ENCODE measurements at regions not wholly inside any gene's neighbourhood (a gene's known extent, or its start where the extent isn't known, plus 50 kb on each side); places are given as distances from the start of the nearest gene placed in this dataset.

GRCh38 chr6:40973304-40973703, 65.7 kb downstream of the UNC5CL start:
- no peak for DNase-seq (ENCODE audit: low spot score)

- DNase-seq (ENCODE audit: low spot score) = no peak
Observed at GRCh38 chr6:40972814-40973213, 66.2 kb downstream of the UNC5CL start.

GRCh38 chr6:40972190-40972589, 66.8 kb downstream of the UNC5CL start:
- DNase-seq (ENCODE audit: low spot score) = no peak

- no peak for DNase-seq (ENCODE audit: low spot score)
Observed at GRCh38 chr6:40968620-40969164, 70.3 kb downstream of the UNC5CL start.

DNA sequence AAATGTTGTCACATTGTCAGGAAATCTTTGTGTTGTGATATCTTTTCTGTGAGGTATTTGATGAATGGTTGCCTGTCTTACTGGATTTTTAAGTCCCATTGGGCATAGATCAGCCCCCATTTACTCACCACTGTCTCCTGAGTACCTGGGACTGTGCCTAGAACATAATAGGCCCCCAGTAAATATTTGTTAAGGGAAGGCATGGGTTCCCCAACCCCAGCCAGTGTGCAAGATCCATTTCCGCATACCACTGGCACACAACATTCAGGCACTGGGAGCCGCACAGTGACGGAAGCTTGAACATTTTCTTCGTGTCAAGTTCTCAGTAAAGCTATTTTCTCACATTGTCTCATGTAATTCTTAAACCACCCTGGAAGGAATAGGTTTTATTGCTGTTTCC, 72.2 kb downstream of the UNC5CL start:
- DNase-seq (ENCODE audit: low spot score) = no peak

- DNase-seq (ENCODE audit: low spot score) = no peak
Observed at GRCh38 chr6:40965046-40965445, 74.0 kb downstream of the UNC5CL start.

GRCh38 chr6:40963019-40963418, 76.0 kb downstream of the UNC5CL start:
- no peak for DNase-seq (ENCODE audit: low spot score)

- peak; percentile 42 for DNase-seq (ENCODE audit: low spot score)
Observed at GRCh38 chr6:40962241-40962640, 76.8 kb downstream of the UNC5CL start.

GRCh38 chr6:40961831-40962230, 77.2 kb downstream of the UNC5CL start:
- no peak for DNase-seq (ENCODE audit: low spot score)

DNA sequence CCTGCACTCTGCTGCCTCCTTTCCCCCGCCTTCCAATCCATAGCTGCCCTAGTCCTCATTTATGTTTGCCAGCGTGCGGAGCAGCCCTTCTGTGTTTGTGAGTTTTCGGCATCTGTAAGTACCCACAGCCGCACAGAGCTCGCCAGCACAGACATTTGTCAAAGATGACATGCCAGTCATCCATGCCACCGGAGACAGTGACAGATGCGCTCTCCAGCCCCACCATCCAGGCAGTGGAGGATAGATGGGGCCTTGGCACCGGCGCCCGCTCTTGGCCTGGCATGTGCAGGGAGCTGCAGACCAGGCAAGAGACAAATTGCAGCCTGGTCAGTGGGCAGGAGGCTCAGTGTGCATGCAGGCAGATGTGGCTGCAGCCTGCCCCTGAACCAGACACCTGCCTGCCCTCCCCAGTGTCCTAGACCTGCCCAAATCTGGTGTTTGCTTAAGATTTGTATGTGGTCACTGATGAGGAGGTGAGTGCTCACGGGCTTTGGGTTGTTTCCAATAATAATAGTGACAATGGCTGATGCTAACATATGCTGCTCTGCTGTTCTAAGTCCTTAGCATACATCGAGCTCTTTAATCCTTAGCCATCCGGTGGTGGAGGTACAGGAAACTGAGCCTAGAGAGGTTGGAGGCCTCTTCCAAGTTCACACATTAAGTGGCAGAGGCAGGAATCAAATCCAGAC, 78.1 kb downstream of the UNC5CL start:
- no peak for DNase-seq (ENCODE audit: low spot score)

DNA sequence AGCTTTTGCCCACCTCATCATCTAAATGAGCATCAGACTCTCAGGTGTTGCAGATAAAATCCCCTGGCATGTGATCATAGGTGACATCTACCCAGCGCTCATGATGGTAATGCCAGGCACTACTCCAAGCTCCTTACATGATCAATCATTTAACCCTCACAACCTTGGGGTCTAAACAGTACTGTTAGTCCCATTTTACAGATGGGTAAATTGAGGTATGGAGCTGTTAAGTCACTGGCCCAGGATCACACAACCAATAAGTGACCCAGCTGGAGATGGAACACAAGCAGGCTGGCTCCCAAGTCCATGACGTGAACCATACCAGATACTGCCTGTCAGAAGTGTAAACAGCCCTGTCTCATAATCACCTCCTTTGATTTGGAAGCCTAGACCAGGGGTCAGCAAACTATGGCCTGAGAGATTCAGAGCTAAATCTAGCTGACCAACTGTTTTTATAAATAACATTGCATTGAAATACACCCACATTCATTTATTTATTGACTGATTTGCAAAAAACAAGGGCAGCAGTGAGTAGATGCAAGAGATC, 79.2 kb downstream of the UNC5CL start:
- DNase-seq (ENCODE audit: low spot score) = no peak

- no peak for DNase-seq (ENCODE audit: low spot score)
Observed at GRCh38 chr6:40958738-40959137, 80.3 kb downstream of the UNC5CL start.

GRCh38 chr6:40957616-40958492, 81.2 kb downstream of the UNC5CL start:
- DNase-seq (ENCODE audit: low spot score) = no peak

GRCh38 chr6:40956936-40957335, 82.1 kb downstream of the UNC5CL start:
- no peak for DNase-seq (ENCODE audit: low spot score)

DNA sequence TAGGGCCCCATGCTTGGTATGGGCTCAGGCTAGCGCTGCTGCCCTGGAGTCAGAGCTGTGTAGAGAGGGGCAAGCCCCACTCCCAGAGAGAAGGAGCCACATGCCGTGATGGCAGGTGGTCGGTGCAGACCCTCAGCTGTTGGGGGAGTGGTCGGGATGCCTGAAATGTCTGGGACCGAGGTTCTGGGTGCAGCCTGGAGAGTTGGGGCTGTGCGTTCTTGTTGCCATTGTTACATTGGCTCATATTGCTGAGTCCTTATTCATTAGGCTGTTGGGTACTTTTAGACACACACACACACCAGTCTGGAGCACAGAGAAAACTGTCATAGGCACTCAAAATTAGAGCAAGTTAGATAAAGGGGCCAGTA, 83.9 kb downstream of the UNC5CL start:
- DNase-seq (ENCODE audit: low spot score) = no peak

DNA sequence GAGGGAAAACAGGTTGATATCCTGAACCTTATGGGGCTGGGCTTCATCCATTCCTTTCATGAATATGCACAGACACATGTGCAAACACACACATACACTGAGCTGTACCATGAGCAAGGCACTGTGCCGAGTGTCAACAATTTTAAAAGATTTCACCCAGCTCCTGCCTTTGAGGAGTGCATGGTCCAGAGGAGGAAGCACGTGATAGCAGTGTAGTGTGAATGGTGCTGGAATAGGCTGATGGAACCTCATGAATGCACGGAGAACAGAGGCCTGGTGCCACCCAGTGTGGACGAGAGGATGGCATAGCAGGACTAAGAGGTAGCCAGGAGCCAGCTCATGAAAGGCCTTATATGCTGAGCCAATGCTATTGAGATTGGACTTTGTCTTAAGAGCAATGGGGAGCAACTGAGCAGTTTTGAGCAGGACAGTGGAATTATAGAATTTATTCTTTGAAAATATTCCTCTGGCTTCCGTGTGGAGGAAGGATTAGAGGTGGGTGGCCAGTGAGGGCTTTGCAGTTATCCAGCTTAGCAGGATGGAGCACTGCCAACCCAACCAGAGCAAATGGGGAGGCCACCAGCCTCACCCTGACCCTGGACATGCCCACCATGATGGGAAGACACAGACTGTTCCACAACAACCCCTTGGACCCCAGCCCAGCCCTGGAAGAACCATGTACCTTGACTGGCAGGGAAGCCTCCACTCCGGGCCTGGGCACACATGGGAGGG, 84.4 kb downstream of the UNC5CL start:
- no peak for DNase-seq (ENCODE audit: low spot score)

- no peak for DNase-seq (ENCODE audit: low spot score)
Observed at GRCh38 chr6:40953486-40953885, 85.5 kb downstream of the UNC5CL start.

DNA sequence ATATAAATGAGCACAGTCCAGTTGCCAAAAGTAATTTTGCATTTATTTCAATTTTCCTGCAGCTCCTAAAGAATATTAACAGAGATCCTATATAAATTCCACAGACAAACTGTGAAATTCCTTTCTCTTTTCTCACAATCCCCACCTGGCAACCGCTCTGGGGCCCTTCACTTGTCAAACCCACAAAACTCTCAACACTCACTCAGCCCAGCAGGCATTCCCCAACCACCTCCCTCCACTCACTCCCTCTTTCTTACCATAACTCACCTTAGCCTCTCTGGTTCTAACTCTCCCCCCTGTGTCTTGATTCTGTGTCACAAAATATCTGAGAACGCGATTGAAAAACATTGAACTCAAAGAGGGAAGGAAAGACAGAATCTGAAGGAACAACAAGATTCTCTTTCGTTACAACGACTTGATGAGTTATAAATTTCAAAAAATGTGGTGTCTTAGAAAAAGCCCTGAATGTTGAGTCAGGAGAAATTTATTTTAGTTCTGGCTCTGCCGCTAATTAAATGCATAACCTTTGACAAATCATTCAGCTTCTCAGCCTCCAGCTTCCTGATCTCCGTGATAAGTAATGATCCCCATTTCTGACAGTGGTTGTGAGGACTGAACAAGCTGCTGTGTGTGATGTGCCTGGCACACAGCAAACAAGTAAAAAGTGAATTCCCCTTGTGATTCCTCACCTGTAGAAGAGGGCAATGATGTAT, 87.9 kb downstream of the UNC5CL start:
- DNase-seq (ENCODE audit: low spot score) = no peak

DNA sequence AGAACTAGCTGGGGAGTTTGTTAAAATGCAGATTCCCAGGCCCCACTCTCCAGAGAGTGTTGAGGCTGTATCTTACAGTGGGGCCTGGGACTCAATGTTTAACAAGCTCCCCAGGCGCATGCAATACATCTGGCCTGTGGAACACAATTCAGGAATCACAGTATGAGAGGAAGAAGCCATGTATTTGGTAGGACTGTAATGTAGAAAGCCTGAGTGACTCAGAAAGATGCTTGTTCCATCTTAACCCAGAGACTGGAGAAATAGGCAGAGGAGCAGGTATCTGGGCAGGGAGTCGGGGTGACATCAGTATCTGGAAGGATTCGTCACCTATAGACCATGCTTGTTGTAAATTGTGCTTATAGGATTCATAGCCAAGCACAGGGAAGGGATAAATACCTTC, 90.5 kb downstream of the UNC5CL start:
- DNase-seq (ENCODE audit: low spot score) = no peak

- DNase-seq (ENCODE audit: low spot score) = no peak
Observed at GRCh38 chr6:40947876-40948526, 91.0 kb downstream of the UNC5CL start.

DNA sequence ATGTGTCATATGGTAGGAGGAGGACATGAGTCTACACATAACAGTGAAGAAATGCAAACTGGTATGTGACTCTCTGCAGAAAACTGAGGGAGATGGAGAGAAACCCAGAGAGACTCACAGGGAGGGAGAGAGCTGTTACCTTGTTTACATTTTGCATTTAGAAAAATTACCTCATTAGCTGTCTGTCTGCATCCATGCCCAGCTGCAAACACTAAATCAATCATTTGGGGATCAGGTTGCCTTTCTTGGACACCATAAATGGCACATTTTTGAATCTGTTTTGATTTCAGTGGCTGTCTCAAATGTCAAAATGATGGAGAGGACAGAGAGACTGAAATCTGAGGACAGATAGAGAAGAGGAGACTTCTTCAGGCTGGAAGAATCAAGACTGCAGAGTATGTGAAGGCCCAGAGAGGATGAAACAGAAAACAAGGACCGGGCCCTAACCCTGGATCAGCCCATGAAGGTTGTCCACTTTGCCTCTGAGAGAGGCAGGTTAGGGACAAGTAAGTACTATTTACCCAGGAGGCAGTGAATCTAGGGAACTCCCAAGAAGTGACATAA, 92.2 kb downstream of the UNC5CL start:
- no peak for DNase-seq (ENCODE audit: low spot score)
